ENCODE measurements at regions not wholly inside any gene's neighbourhood (a gene's known extent, or its start where the extent isn't known, plus 50 kb on each side); places are given as distances from the start of the nearest gene placed in this dataset.

- TF ChIP-seq, protein P1, sequence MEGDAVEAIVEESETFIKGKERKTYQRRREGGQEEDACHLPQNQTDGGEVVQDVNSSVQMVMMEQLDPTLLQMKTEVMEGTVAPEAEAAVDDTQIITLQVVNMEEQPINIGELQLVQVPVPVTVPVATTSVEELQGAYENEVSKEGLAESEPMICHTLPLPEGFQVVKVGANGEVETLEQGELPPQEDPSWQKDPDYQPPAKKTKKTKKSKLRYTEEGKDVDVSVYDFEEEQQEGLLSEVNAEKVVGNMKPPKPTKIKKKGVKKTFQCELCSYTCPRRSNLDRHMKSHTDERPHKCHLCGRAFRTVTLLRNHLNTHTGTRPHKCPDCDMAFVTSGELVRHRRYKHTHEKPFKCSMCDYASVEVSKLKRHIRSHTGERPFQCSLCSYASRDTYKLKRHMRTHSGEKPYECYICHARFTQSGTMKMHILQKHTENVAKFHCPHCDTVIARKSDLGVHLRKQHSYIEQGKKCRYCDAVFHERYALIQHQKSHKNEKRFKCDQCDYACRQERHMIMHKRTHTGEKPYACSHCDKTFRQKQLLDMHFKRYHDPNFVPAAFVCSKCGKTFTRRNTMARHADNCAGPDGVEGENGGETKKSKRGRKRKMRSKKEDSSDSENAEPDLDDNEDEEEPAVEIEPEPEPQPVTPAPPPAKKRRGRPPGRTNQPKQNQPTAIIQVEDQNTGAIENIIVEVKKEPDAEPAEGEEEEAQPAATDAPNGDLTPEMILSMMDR (IDR thresholded peaks at IDR 0.05): no peak
- TF ChIP-seq ZFX (IDR thresholded peaks at IDR 0.05; ENCODE audit: borderline replicate concordance): no peak
Observed at GRCh38 chr5:89885670-89886069, 523.9 kb downstream of the CETN3 start.
